ENCODE measurements at regions not wholly inside any gene's neighbourhood (a gene's known extent, or its start where the extent isn't known, plus 50 kb on each side); places are given as distances from the start of the nearest gene placed in this dataset.

- DNase-seq (ENCODE audit: extremely low read depth in 1 of 2, low read depth in 1 of 2): no peak
These were observed 211.1 kb upstream of the RGS6 start for GRCh38 chr14:71720978-71721624.

DNA sequence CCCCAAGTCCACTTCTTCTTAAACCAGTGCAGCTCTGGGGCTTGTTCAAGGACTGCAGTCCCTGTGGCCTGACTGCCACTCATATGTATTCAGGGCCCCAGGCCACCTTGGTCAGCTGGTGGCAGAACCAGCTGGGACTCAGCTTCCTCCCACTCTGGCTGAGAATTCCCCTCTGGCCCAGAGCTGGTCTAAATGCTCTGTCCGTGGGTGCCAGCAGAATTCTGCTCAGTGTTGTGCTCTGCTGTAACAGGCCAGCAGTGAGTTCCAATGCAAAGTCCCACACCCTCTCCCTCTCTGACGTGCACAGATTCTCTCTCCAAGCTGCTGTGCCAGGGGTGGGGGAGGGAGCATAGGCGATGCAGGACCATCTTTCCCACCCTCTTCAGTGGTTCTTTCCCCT lies 210.4 kb upstream of the RGS6 start:
- no peak for DNase-seq (ENCODE audit: extremely low read depth in 1 of 2, low read depth in 1 of 2)

GRCh38 chr14:71722885-71723284 lies 209.3 kb upstream of the RGS6 start:
- no peak for DNase-seq (ENCODE audit: extremely low read depth in 1 of 2, low read depth in 1 of 2)

DNA sequence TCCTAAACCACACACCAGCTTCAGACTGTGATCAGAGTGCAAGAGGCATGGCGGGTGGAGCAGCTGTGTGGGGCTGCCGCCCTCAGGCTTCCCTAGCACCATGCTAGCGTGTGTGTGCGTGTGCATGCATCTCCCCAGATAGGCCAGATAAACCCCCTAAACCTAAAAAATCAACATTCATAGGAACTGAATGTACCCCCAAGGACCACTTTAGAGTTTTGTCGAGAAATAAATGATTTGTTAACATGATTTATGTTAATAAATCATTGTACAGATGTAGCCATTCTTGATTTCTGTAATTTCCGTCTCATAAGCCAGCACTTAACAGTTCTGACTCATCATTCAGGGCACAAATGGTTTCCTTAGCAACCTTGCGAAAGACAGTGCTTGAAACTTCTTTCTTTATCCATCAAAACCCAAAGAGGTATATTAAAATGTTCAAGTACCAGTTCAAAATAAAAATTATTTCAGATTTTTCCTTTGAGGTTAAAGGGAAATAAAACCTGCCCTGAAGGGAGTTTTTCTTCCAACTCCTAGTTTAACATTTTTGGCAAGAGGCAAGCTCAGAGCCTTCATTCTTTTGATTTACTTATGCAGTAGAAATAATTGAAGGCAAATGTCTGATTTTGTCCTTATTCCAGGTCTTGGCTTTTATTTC lies 206.2 kb upstream of the RGS6 start:
- no peak for DNase-seq (ENCODE audit: extremely low read depth in 1 of 2, low read depth in 1 of 2)

- DNase-seq (ENCODE audit: extremely low read depth in 1 of 2, low read depth in 1 of 2): no peak
These were observed 205.6 kb upstream of the RGS6 start for GRCh38 chr14:71726580-71727021.

GRCh38 chr14:71728386-71728785 lies 203.8 kb upstream of the RGS6 start:
- DNase-seq (ENCODE audit: extremely low read depth in 1 of 2, low read depth in 1 of 2): no peak

DNA sequence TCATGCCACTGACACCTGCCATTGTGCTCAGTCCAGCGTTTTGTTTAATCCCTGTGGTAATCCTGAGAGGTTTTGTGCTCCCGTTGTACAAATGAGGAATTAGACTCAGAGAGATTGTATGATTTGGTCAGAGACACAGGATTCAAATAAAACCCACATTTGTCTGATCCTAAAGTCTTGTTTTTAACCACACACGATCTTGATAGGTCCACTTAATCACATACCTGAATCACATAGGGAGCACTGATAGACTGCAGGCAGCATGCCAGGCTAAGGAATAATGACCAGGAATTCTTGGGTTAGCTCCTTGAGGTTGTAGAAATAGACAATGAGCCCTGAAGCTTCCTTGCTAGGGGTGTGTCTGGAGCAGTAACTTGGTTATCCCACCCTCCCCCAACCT lies 202.6 kb upstream of the RGS6 start:
- DNase-seq (ENCODE audit: extremely low read depth in 1 of 2, low read depth in 1 of 2): no peak

GRCh38 chr14:71730471-71730870 lies 201.8 kb upstream of the RGS6 start:
- DNase-seq (ENCODE audit: extremely low read depth in 1 of 2, low read depth in 1 of 2): no peak

DNA sequence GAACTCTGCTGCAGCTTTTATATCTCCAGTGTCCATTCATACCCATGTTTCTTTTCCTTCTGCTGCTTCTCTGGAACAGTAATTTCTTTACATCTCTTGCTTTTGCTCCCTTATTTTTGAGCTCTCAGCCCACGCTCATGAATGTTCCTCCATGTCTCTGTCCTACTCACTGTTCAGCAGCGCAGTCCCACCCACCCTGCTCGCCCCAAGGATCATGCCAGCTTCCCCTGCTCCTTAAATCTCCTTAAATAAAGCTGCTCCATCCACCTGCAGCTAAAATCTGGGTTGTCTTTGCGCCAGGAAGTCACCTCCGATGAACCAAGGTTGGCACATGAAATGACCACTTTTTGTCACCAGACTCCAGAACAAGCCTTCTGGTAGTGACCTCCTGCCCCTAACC lies 201.1 kb upstream of the RGS6 start:
- DNase-seq (ENCODE audit: extremely low read depth in 1 of 2, low read depth in 1 of 2): no peak

GRCh38 chr14:71733210-71733883 lies 198.9 kb upstream of the RGS6 start:
- no peak for DNase-seq (ENCODE audit: extremely low read depth in 1 of 2, low read depth in 1 of 2)

DNA sequence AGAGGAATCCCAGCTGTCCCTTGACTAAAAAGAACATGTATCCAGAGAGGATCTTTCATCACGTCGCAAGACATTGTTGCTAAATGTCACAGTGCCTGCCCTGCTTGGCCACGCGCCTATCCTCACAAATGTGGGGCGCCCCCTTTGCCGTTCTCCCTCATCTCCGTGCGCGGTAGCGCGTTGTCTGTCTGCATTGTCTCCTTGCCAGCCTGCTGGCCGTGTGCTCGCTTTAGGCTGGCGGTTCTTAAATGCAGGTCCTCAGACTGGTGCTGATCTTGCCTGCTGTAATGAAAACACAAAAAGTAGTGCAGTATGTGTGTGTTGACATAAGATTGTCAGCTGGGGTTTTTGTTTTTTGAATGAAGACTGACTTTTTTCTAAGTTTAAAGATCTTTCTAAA lies 198.2 kb upstream of the RGS6 start:
- no peak for DNase-seq (ENCODE audit: extremely low read depth in 1 of 2, low read depth in 1 of 2)

- no peak for DNase-seq (ENCODE audit: extremely low read depth in 1 of 2, low read depth in 1 of 2)
These were observed 197.3 kb upstream of the RGS6 start for GRCh38 chr14:71734885-71735284.

GRCh38 chr14:71737760-71738159 lies 194.5 kb upstream of the RGS6 start:
- DNase-seq (ENCODE audit: extremely low read depth in 1 of 2, low read depth in 1 of 2): no peak

- DNase-seq (ENCODE audit: extremely low read depth in 1 of 2, low read depth in 1 of 2): no peak
These were observed 192.8 kb upstream of the RGS6 start for GRCh38 chr14:71739273-71739990.

DNA sequence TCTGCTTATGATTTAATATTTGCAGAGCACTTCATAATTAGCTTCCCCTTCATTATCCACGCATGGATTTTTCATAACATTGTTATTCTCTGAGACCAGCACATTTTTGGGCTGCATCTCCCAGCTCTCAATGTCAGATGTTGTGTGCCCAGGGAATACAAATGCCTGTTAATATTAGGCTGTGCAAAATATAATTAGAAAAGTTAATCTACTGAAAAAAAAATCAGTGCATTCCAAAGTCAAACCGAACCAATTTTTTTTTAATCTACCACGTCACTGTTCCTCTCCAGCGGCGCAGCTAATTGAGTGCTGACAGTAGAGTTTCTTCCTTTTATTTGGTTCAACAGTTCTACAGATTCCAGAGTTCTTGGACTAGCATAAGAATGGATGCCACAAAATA lies 191.0 kb upstream of the RGS6 start:
- DNase-seq (ENCODE audit: extremely low read depth in 1 of 2, low read depth in 1 of 2): no peak

DNA sequence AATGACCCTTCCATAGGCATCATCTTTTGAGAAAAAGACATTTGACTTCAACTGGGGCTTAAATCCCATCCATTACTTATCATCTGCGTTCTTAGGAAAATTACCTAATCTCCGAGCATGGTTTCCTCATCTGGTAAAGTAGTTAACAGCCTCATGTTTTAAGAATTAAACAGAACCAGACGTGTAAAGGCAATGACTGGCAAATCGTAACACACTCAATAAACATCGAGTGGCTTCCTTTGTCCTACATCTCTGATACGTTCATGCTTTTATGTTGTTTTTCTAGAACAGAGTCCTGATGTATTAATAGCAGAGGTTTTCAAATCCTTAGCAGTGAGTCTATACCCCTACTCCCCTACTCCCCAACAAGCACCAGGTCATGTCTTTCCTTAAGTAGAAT lies 189.7 kb upstream of the RGS6 start:
- DNase-seq (ENCODE audit: extremely low read depth in 1 of 2, low read depth in 1 of 2): no peak

DNA sequence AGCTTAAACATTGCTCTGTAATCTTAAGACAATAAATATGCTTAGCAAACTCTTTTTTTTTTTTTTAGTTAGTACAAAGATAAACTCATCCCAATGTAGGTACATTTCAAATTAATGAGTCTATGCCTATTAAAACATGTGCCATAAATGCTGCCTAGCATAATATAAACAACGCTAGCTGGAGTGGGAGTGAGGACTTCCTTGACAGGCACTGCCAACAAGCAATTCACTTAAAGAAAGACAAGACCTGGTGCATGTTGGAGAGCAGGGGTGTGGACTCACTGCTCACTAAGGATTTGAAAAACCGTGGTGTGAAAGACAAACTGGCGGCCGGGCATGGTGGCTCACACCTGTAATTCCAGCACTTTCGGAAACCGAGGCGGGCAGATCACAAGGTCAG lies 187.2 kb upstream of the RGS6 start:
- no peak for DNase-seq (ENCODE audit: extremely low read depth in 1 of 2, low read depth in 1 of 2)

DNA sequence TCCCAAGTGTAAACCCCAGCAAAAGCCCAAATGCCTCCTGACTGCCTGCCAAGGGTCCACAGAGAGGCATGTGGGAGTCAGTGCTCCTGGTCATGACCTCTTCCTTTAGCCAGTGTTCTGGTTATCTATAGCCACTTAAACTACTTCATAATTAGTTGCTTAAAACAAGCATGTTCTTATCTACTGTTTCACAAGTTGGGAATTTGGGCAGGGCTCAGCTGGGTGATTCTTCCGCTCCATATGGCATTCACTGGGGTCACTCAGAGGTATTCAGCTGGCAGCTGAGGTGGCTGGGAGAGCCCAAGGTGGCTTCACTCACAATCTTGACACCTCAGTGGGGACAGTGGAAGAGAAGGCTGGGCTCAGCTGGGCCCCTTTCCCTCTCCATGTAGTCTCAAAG lies 184.0 kb upstream of the RGS6 start:
- DNase-seq (ENCODE audit: extremely low read depth in 1 of 2, low read depth in 1 of 2): no peak

- DNase-seq (ENCODE audit: extremely low read depth in 1 of 2, low read depth in 1 of 2): no peak
These were observed 182.5 kb upstream of the RGS6 start for GRCh38 chr14:71749613-71750238.

- no peak for DNase-seq (ENCODE audit: extremely low read depth in 1 of 2, low read depth in 1 of 2)
These were observed 181.0 kb upstream of the RGS6 start for GRCh38 chr14:71751264-71751663.

DNA sequence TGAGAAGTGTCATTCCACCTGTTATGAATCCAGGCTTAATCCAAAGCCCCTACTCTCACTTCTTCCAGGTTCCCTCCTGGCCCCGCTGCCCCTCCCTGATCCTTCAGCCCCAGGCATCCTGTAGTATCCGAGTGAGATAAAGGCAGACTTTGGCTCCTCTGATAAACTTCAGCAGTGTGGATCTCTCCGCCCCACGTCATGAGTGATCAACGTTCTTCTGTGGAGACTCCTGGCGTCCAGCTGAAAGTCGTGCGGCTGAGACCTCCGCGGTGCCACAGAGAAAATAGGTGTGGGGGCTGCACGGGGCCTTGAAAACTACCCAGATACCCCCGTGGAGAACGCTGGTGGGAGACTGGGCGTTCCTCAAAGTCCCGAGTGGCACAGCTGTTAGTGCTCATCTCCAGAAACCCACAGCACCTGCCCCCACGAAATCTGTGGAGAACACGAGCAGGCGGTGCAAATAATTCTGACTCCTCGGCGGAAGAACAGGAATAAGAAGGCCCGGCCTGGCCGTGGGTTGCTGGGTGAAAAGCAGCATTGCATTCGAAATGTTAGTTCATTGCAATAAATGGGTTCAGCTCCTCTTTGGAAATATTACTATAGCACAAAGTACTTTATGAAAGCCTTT lies 180.0 kb upstream of the RGS6 start:
- DNase-seq (ENCODE audit: extremely low read depth in 1 of 2, low read depth in 1 of 2): no peak
